CD14-positive monocyte (primary cell): ENCODE measurements at regions not wholly inside any gene's neighbourhood (a gene's known extent, or its start where the extent isn't known, plus 50 kb on each side); places are given as distances from the start of the nearest gene placed in this dataset.
A peak's percentile ranks its signal among the peaks of the same experiment; 100 is the strongest.

ENCODE experiments used
- DNase-seq, 3 donors: peaks; one replicate each; pipeline ENCODE4 v3.0.0-alpha.2; 2011 to 2022
- H2AFZ ChIP-seq: 2 replicates; pipeline ENCODE4 v1.6.0; 2012; ENCODE audit warnings: mild to moderate bottlenecking, low read depth, low read length, inconsistent platforms; ENCODE audit not compliant: insufficient read depth, poor library complexity, severe bottlenecking
- H3K27ac ChIP-seq, 2 donors: 1 replicate in 1 of 2; 2 replicates in 1 of 2; pipeline ENCODE4 v1.5.1; 2012 to 2013; ENCODE audit warnings: low read length in 2 of 2, control low read depth in 1 of 2, inconsistent platforms in 1 of 2, low read depth in 1 of 2, mild to moderate bottlenecking in 1 of 2
- H3K27me3 ChIP-seq, 2 donors: one replicate each; pipeline versions ENCODE4 v1.6.0 to v1.6.1; 2011 to 2013; ENCODE audit warnings: low read length in 2 of 2; ENCODE audit not compliant: control insufficient read depth in 2 of 2, insufficient read depth in 2 of 2
- H3K36me3 ChIP-seq, 2 donors: replicated peaks in 1 of 2; 1 replicate in 1 of 2; 2 replicates in 1 of 2; pipeline versions ENCODE4 v1.5.1 to v1.6.1; 2012 to 2013; ENCODE audit warnings: low read length in 2 of 2, control low read depth in 1 of 2, inconsistent platforms in 1 of 2, mild to moderate bottlenecking in 1 of 2; ENCODE audit not compliant: insufficient read depth in 2 of 2, control insufficient read depth in 1 of 2
- H3K4me1 ChIP-seq, 2 donors: 1 replicate in 1 of 2; 2 replicates in 1 of 2; pipeline versions ENCODE4 v1.5.1 to v1.6.1; 2012 to 2013; ENCODE audit warnings: low read length in 2 of 2, control low read depth in 1 of 2, inconsistent platforms in 1 of 2, mild to moderate bottlenecking in 1 of 2, moderate library complexity in 1 of 2; ENCODE audit not compliant: insufficient read depth in 2 of 2, control insufficient read depth in 1 of 2
- H3K4me2 ChIP-seq: replicated peaks from 2 replicates; pipeline ENCODE3; 2012; ENCODE audit warnings: low read length, moderate library complexity, mild to moderate bottlenecking; ENCODE audit not compliant: poor library complexity, severe bottlenecking; ENCODE audit errors: extremely low read depth
- H3K4me3 ChIP-seq, 3 experiments: fragments of 200-600 bp in 1 of 3; sonication (generic) in 1 of 3; replicated peaks in 1 of 3; 1 replicate in 2 of 3; 2 replicates in 1 of 3; pipeline ENCODE4 v1.5.1; 2011 to 2013; ENCODE audit warnings: low read length in 3 of 3, mild to moderate bottlenecking in 3 of 3, control low read depth in 2 of 3, low read depth in 2 of 3, inconsistent platforms in 1 of 3, moderate library complexity in 1 of 3
- H3K79me2 ChIP-seq: 2 replicates; pipeline ENCODE4 v1.6.0; 2012; ENCODE audit warnings: mild to moderate bottlenecking, control low read depth, inconsistent platforms, low read length, moderate library complexity; ENCODE audit not compliant: insufficient read depth
- H3K9ac ChIP-seq: 2 replicates; pipeline ENCODE4 v1.6.0; 2017; ENCODE audit warnings: low read length, mild to moderate bottlenecking; ENCODE audit not compliant: insufficient read depth, poor library complexity, severe bottlenecking
- H3K9me3 ChIP-seq, 2 donors: replicated peaks in 1 of 2; 1 replicate in 1 of 2; 2 replicates in 1 of 2; pipeline versions ENCODE4 v1.5.1 to v1.6.1; 2012 to 2013; ENCODE audit warnings: low read length in 2 of 2, control low read depth in 1 of 2; ENCODE audit not compliant: control insufficient read depth in 1 of 2, insufficient read depth in 1 of 2
- H4K20me1 ChIP-seq: 2 replicates; pipeline ENCODE4 v1.6.0; 2012; ENCODE audit warnings: mild to moderate bottlenecking, low read length, control low read depth, moderate library complexity; ENCODE audit not compliant: insufficient read depth
- H3K27ac Mint-ChIP-seq, 7 donors: one replicate each; pipeline ENCODE4 v1.8.0; 2020; ENCODE audit warnings: mild to moderate bottlenecking in 7 of 7, mixed read lengths in 7 of 7, moderate library complexity in 6 of 7, inconsistent platforms in 2 of 7
- H3K27me3 Mint-ChIP-seq, 3 donors: one replicate each; pipeline ENCODE4 v1.8.0; 2021 to 2022; ENCODE audit warnings: low read depth in 3 of 3, mild to moderate bottlenecking in 3 of 3, mixed read lengths in 3 of 3, moderate library complexity in 3 of 3, inconsistent platforms in 1 of 3
- H3K36me3 Mint-ChIP-seq, 2 donors: one replicate each; pipeline ENCODE4 v1.8.0; 2020; ENCODE audit warnings: mixed read lengths in 2 of 2, inconsistent platforms in 1 of 2, mild to moderate bottlenecking in 1 of 2
- H3K4me1 Mint-ChIP-seq: one replicate; pipeline ENCODE4 v1.8.0; 2020; ENCODE audit warnings: mild to moderate bottlenecking, mixed read lengths
- H3K4me3 Mint-ChIP-seq, 2 donors: one replicate each; pipeline ENCODE4 v1.8.0; 2020; ENCODE audit warnings: mild to moderate bottlenecking in 2 of 2, mixed read lengths in 2 of 2, moderate library complexity in 1 of 2
- H3K9me3 Mint-ChIP-seq, 7 donors: one replicate each; pipeline ENCODE4 v1.8.0; 2020 to 2022; ENCODE audit warnings: mixed read lengths in 7 of 7, mild to moderate bottlenecking in 6 of 7, moderate library complexity in 6 of 7, inconsistent platforms in 2 of 7
- WGBS: methylation state at CpG from one replicate; pipeline ENCODE4 v1.1.5; 2013; ENCODE audit warnings: missing lambda C conversion rate; ENCODE audit not compliant: insufficient coverage; 5-methylcytosine and 5-hydroxymethylcytosine counted together
- intact Hi-C, 2 donors: fragments of 100-400 bp; cut with micrococcal nuclease; formaldehyde crosslinking; loops; one replicate each; pipeline versions ENCODE4 v1.15.0 to v1.15.1; 2023
- TF ChIP-seq, protein P1 (sequence below): fragments of 200-600 bp; IDR thresholded peaks from one replicate; pipeline ENCODE4 v1.8.0; 2022; ENCODE audit warnings: antibody characterized with exemption, mild to moderate bottlenecking

DNA sequence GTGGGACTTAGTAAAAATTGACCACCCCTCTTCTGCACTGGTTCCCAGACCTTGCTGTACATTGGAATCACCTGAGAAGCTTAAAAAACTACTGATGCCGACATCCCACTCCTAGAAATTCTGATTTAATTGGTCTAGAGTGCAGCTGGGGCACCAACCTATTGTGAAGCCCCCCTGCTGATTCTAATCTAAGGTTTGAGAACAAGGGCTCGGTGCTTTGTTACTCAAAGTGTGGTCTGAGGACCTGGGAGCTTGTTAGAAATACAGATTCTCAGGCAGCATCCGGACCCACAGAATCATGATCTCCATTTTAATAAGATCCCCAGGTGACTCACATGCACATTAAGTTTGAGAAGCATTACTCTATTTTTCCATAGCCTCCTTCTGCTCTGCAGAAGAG, 57.8 kb upstream of the LPAR1 start:
- Mint-ChIP-seq H3K27ac (no peak overlapping the region), H3K9me3 (peaks cover 4 to 12% (median 6%) of the 10 kb centered on the region in 7 donors), H3K27me3 (peaks cover 0 to 1% (median 0%) of the 10 kb centered on the region in 3 donors), H3K4me3 (no peak overlapping the region), H3K36me3 (peaks cover 5 to 6% of the 10 kb centered on the region in 2 donors), H3K4me1 (peaks cover 31% of the 10 kb centered on the region)
- WGBS = no CpG with 5 or more reads among the region's 3 CpGs
- no peak overlapping the region for H3K27ac ChIP-seq
- peaks cover 22 to 28% of the 10 kb centered on the region in 2 donors for H3K4me1 ChIP-seq
- intact Hi-C loops = no loop called here
- no peaks in the 10 kb centered on the region for H3K27me3 ChIP-seq
- H4K20me1 ChIP-seq = no peaks in the 10 kb centered on the region
- H3K79me2 ChIP-seq = no peaks in the 10 kb centered on the region
- H3K4me2 ChIP-seq = no peak overlapping the region
- H3K9me3 ChIP-seq = peaks cover 0 to 9% of the 10 kb centered on the region in 2 donors
- DNase-seq = no peak
- H2AFZ ChIP-seq = no peak overlapping the region
- TF ChIP-seq, protein P1, sequence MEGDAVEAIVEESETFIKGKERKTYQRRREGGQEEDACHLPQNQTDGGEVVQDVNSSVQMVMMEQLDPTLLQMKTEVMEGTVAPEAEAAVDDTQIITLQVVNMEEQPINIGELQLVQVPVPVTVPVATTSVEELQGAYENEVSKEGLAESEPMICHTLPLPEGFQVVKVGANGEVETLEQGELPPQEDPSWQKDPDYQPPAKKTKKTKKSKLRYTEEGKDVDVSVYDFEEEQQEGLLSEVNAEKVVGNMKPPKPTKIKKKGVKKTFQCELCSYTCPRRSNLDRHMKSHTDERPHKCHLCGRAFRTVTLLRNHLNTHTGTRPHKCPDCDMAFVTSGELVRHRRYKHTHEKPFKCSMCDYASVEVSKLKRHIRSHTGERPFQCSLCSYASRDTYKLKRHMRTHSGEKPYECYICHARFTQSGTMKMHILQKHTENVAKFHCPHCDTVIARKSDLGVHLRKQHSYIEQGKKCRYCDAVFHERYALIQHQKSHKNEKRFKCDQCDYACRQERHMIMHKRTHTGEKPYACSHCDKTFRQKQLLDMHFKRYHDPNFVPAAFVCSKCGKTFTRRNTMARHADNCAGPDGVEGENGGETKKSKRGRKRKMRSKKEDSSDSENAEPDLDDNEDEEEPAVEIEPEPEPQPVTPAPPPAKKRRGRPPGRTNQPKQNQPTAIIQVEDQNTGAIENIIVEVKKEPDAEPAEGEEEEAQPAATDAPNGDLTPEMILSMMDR = no peak
- no peak overlapping the region for H3K4me3 ChIP-seq
- no peaks in the 10 kb centered on the region for H3K36me3 ChIP-seq
- H3K9ac ChIP-seq = no peak overlapping the region

DNA sequence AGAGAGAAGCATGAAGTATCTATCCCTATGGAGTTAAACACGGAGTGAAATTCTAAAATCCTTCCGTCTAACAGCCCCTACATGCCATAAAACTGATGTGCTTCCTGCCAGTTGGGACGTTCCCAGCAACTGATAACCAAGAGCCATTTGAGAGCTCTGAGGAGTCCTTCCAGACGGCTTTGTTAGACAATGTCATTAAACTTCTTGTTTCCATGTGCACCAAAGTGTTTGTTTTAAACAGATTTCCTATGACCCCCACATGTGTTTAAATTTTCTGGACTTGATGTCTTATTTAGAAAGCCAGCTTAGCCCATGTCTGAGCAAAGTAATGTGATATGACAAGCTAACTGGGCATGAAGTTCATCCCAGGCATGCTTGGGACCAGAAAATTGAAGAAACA, 57.2 kb upstream of the LPAR1 start:
- intact Hi-C loops = no loop called here
- DNase-seq = no peak
- H3K36me3 Mint-ChIP-seq = peaks cover 5 to 6% of the 10 kb centered on the region in 2 donors
- H3K9me3 ChIP-seq = peaks cover 0 to 9% of the 10 kb centered on the region in 2 donors
- H3K4me3 Mint-ChIP-seq = no peak overlapping the region
- no peak overlapping the region for H3K4me3 ChIP-seq
- TF ChIP-seq, protein P1 = no peak
- no peak overlapping the region for H3K9ac ChIP-seq
- peak overlapping the region in 3 of 7 donors; percentile 70 to 96 (median 88) for H3K27ac Mint-ChIP-seq
- H3K27ac ChIP-seq = no peak overlapping the region
- H4K20me1 ChIP-seq = no peaks in the 10 kb centered on the region
- H3K27me3 ChIP-seq = no peaks in the 10 kb centered on the region
- peaks cover 31% of the 10 kb centered on the region for H3K4me1 Mint-ChIP-seq
- H3K79me2 ChIP-seq = no peaks in the 10 kb centered on the region
- peaks cover 22 to 28% of the 10 kb centered on the region in 2 donors for H3K4me1 ChIP-seq
- no peaks in the 10 kb centered on the region for H3K36me3 ChIP-seq
- H3K9me3 Mint-ChIP-seq = peaks cover 4 to 12% (median 6%) of the 10 kb centered on the region in 7 donors
- H3K27me3 Mint-ChIP-seq = peaks cover 0 to 1% (median 0%) of the 10 kb centered on the region in 3 donors
- no peak overlapping the region for H3K4me2 ChIP-seq
- H2AFZ ChIP-seq = no peak overlapping the region
- 96% methylated on average over 4 of the region's 4 CpGs for WGBS
